Astrocyte of the cerebellum (primary cell): ENCODE measurements at regions not wholly inside any gene's neighbourhood (a gene's known extent, or its start where the extent isn't known, plus 50 kb on each side); places are given as distances from the start of the nearest gene placed in this dataset.
"Not testable (repeated sequence)": the region's sequence is repeated elsewhere in the genome, so short reads cannot be mapped to it uniquely, and the experiment has no call there.

Experiments
- DNase-seq: peaks from one replicate; pipeline ENCODE4 v3.0.0-alpha.2; 2011; ENCODE audit warnings: low read depth
- H3K4me3 ChIP-seq: 2 replicates; pipeline ENCODE4 v1.5.1; 2011; ENCODE audit warnings: mild to moderate bottlenecking, low read depth, low read length, moderate library complexity
- CTCF ChIP-seq: IDR thresholded peaks from 2 replicates; pipeline ENCODE4 v1.5.1; 2012; ENCODE audit warnings: low read length, low read depth, moderate library complexity, mild to moderate bottlenecking; ENCODE audit errors: missing control alignments
- in situ Hi-C: cut with HindIII; loops from 2 replicates; pipeline ENCODE4 v1.10.0; 2017; ENCODE audit warnings: low sequenced_read_pairs

GRCh38 chr11:90447618-90448017 is 224.8 kb upstream of the CHORDC1 start:
- no peak for TF ChIP-seq CTCF
- H3K4me3 ChIP-seq, result no peak overlapping the region
- in situ Hi-C loops, result no loop called here
- DNase-seq, result no peak

GRCh38 chr11:90446207-90446606 is 223.4 kb upstream of the CHORDC1 start:
- no peak overlapping the region for H3K4me3 ChIP-seq
- TF ChIP-seq CTCF, result no peak

GRCh38 chr11:90438069-90438468 is 215.2 kb upstream of the CHORDC1 start:
- in situ Hi-C loops, result no loop called here
- no peak for TF ChIP-seq CTCF
- DNase-seq, result no peak
- H3K4me3 ChIP-seq, result no peak overlapping the region

More at GRCh38 chr11:90446207-90446606, 223.4 kb upstream of the CHORDC1 start:
- no peak for DNase-seq
- in situ Hi-C loops, result no loop called here

GRCh38 chr11:90434858-90435257 is 212.0 kb upstream of the CHORDC1 start:
- in situ Hi-C loops, result no loop called here

GRCh38 chr11:90428836-90429235 is 206.0 kb upstream of the CHORDC1 start:
- TF ChIP-seq CTCF, result no peak
- no peak overlapping the region for H3K4me3 ChIP-seq
- in situ Hi-C loops, result no loop called here
- DNase-seq, result no peak

More at GRCh38 chr11:90434858-90435257, 212.0 kb upstream of the CHORDC1 start:
- H3K4me3 ChIP-seq, result no peak overlapping the region
- TF ChIP-seq CTCF, result no peak
- no peak for DNase-seq

- no peak for DNase-seq
- H3K4me3 ChIP-seq, result no peak overlapping the region
- in situ Hi-C loops, result no loop called here
- TF ChIP-seq CTCF, result no peak
These were observed 203.6 kb upstream of the CHORDC1 start for GRCh38 chr11:90426442-90426841.

- in situ Hi-C loops, result no loop called here
- no peak for TF ChIP-seq CTCF
- H3K4me3 ChIP-seq, result no peak overlapping the region
- no peak for DNase-seq
These were observed 200.5 kb upstream of the CHORDC1 start for GRCh38 chr11:90423378-90423777.

- in situ Hi-C loops, DNase-seq, H3K4me3 ChIP-seq: not testable (repeated sequence)
These were observed 199.9 kb upstream of the CHORDC1 start for GRCh38 chr11:90422787-90423186.
